ENCODE measurements at regions not wholly inside any gene's neighbourhood (a gene's known extent, or its start where the extent isn't known, plus 50 kb on each side); places are given as distances from the start of the nearest gene placed in this dataset.

GRCh38 chr2:236689981-236690380, 120.4 kb downstream of the ACKR3 start:
- DNase-seq (ENCODE audit: low spot score), result no peak

GRCh38 chr2:236690726-236691125, 121.1 kb downstream of the ACKR3 start:
- no peak for DNase-seq (ENCODE audit: low spot score)

- DNase-seq (ENCODE audit: low spot score), result no peak
Measured at GRCh38 chr2:236691799-236692167, 122.2 kb downstream of the ACKR3 start.

- DNase-seq (ENCODE audit: low spot score), result no peak
Measured at GRCh38 chr2:236692937-236693336, 123.3 kb downstream of the ACKR3 start.

GRCh38 chr2:236693531-236693930, 123.9 kb downstream of the ACKR3 start:
- no peak for DNase-seq (ENCODE audit: low spot score)

GRCh38 chr2:236694146-236694888, 124.7 kb downstream of the ACKR3 start:
- no peak for DNase-seq (ENCODE audit: low spot score)

- DNase-seq (ENCODE audit: low spot score), result no peak
Measured at GRCh38 chr2:236696834-236697233, 127.2 kb downstream of the ACKR3 start.

GRCh38 chr2:236698016-236698627, 128.5 kb downstream of the ACKR3 start:
- DNase-seq (ENCODE audit: low spot score), result no peak

GRCh38 chr2:236700703-236701102, 131.1 kb downstream of the ACKR3 start:
- DNase-seq (ENCODE audit: low spot score), result no peak

- no peak for DNase-seq (ENCODE audit: low spot score)
Measured at GRCh38 chr2:236702657-236703372, 133.2 kb downstream of the ACKR3 start.

GRCh38 chr2:236703373-236703709, 133.7 kb downstream of the ACKR3 start:
- DNase-seq (ENCODE audit: low spot score), result peak; percentile 30

- no peak for DNase-seq (ENCODE audit: low spot score)
Measured at GRCh38 chr2:236703906-236704305, 134.3 kb downstream of the ACKR3 start.

- DNase-seq (ENCODE audit: low spot score), result no peak
Measured at GRCh38 chr2:236704887-236705286, 135.3 kb downstream of the ACKR3 start.

- no peak for DNase-seq (ENCODE audit: low spot score)
Measured at GRCh38 chr2:236705295-236706105, 135.9 kb downstream of the ACKR3 start.

GRCh38 chr2:236706288-236706687, 136.7 kb downstream of the ACKR3 start:
- no peak for DNase-seq (ENCODE audit: low spot score)

- DNase-seq (ENCODE audit: low spot score), result no peak
Measured at GRCh38 chr2:236706803-236707202, 137.2 kb downstream of the ACKR3 start.

- no peak for DNase-seq (ENCODE audit: low spot score)
Measured at GRCh38 chr2:236711440-236711839, 141.8 kb downstream of the ACKR3 start.

- no peak for DNase-seq (ENCODE audit: low spot score)
Measured at GRCh38 chr2:236712304-236712703, 142.7 kb downstream of the ACKR3 start.

GRCh38 chr2:236712961-236713673, 143.5 kb downstream of the ACKR3 start:
- DNase-seq (ENCODE audit: low spot score), result no peak

GRCh38 chr2:236714080-236714479, 144.5 kb downstream of the ACKR3 start:
- no peak for DNase-seq (ENCODE audit: low spot score)

- DNase-seq (ENCODE audit: low spot score), result peak; percentile 16
Measured at GRCh38 chr2:236715077-236715476, 145.5 kb downstream of the ACKR3 start.
